ENCODE measurements at regions not wholly inside any gene's neighbourhood (a gene's known extent, or its start where the extent isn't known, plus 50 kb on each side); places are given as distances from the start of the nearest gene placed in this dataset.

GRCh38 chr10:4359003-4359402 is 467.0 kb upstream of the AKR1E2 start:
- TF ChIP-seq CTCF (IDR thresholded peaks at IDR 0.05; ENCODE audit: low read depth, low read length, poor library complexity, severe bottlenecking) (no peak), EZH2phosphoT487 (IDR thresholded peaks at IDR 0.05; ENCODE audit: borderline replicate concordance, low read length) (no peak)
- H3K4me2 ChIP-seq (ENCODE audit: low read length), result no peak overlapping the region

GRCh38 chr10:4357911-4358310 is 468.1 kb upstream of the AKR1E2 start:
- H3F3A ChIP-seq (ENCODE audit: control insufficient read depth, insufficient read depth), result no peaks in the 10 kb centered on the region
- H3K27me3 ChIP-seq (ENCODE audit: control insufficient read depth, low read length), result no peaks in the 10 kb centered on the region
- H3K36me3 ChIP-seq (ENCODE audit: control insufficient read depth, low read length), result no peaks in the 10 kb centered on the region
- H3K9me3 ChIP-seq (ENCODE audit: control insufficient read depth, insufficient read depth, low read length), result no peaks in the 10 kb centered on the region
- no peaks in the 10 kb centered on the region for H3K9me2 ChIP-seq (replicated peaks; ENCODE audit: control insufficient read depth, low read length)
- no peak overlapping the region for H3K27ac ChIP-seq (ENCODE audit: low read depth, low read length)
- no peaks in the 10 kb centered on the region for H3K4me1 ChIP-seq (ENCODE audit: control insufficient read depth, low read length)
- H3K79me2 ChIP-seq (ENCODE audit: control insufficient read depth, low read length), result no peaks in the 10 kb centered on the region
- TF ChIP-seq EZH2phosphoT487 (IDR thresholded peaks at IDR 0.05; ENCODE audit: borderline replicate concordance, low read length) (no peak), CTCF (IDR thresholded peaks at IDR 0.05; ENCODE audit: low read depth, low read length, poor library complexity, severe bottlenecking) (no peak)
- no peak overlapping the region for H3K4me2 ChIP-seq (ENCODE audit: low read length)
- H3K4me3 ChIP-seq (ENCODE audit: low read length), result no peak overlapping the region
- H4K20me1 ChIP-seq (ENCODE audit: control insufficient read depth, insufficient read depth, low read depth, low read length), result no peaks in the 10 kb centered on the region

More at GRCh38 chr10:4359003-4359402, 467.0 kb upstream of the AKR1E2 start:
- H3K4me1 ChIP-seq (ENCODE audit: control insufficient read depth, low read length), result no peaks in the 10 kb centered on the region
- no peak overlapping the region for H3K4me3 ChIP-seq (ENCODE audit: low read length)
- no peaks in the 10 kb centered on the region for H3K9me3 ChIP-seq (ENCODE audit: control insufficient read depth, insufficient read depth, low read length)
- H3K79me2 ChIP-seq (ENCODE audit: control insufficient read depth, low read length), result no peaks in the 10 kb centered on the region
- no peaks in the 10 kb centered on the region for H3K9me2 ChIP-seq (replicated peaks; ENCODE audit: control insufficient read depth, low read length)
- no peaks in the 10 kb centered on the region for H3F3A ChIP-seq (ENCODE audit: control insufficient read depth, insufficient read depth)
- H3K27ac ChIP-seq (ENCODE audit: low read depth, low read length), result no peak overlapping the region
- H3K36me3 ChIP-seq (ENCODE audit: control insufficient read depth, low read length), result no peaks in the 10 kb centered on the region
- no peaks in the 10 kb centered on the region for H3K27me3 ChIP-seq (ENCODE audit: control insufficient read depth, low read length)
- H4K20me1 ChIP-seq (ENCODE audit: control insufficient read depth, insufficient read depth, low read depth, low read length), result no peaks in the 10 kb centered on the region

- H3K36me3 ChIP-seq (ENCODE audit: control insufficient read depth, low read length), result no peaks in the 10 kb centered on the region
- no peaks in the 10 kb centered on the region for H3K9me3 ChIP-seq (ENCODE audit: control insufficient read depth, insufficient read depth, low read length)
- no peaks in the 10 kb centered on the region for H3K79me2 ChIP-seq (ENCODE audit: control insufficient read depth, low read length)
- no peaks in the 10 kb centered on the region for H4K20me1 ChIP-seq (ENCODE audit: control insufficient read depth, insufficient read depth, low read depth, low read length)
- no peak overlapping the region for H3K4me2 ChIP-seq (ENCODE audit: low read length)
- H3K4me1 ChIP-seq (ENCODE audit: control insufficient read depth, low read length), result no peaks in the 10 kb centered on the region
- H3K27ac ChIP-seq (ENCODE audit: low read depth, low read length), result no peak overlapping the region
- H3K27me3 ChIP-seq (ENCODE audit: control insufficient read depth, low read length), result no peaks in the 10 kb centered on the region
- H3F3A ChIP-seq (ENCODE audit: control insufficient read depth, insufficient read depth), result no peaks in the 10 kb centered on the region
- no peak overlapping the region for H3K4me3 ChIP-seq (ENCODE audit: low read length)
- H3K9me2 ChIP-seq (replicated peaks; ENCODE audit: control insufficient read depth, low read length), result no peaks in the 10 kb centered on the region
- TF ChIP-seq EZH2phosphoT487 (IDR thresholded peaks at IDR 0.05; ENCODE audit: borderline replicate concordance, low read length) (no peak), CTCF (IDR thresholded peaks at IDR 0.05; ENCODE audit: low read depth, low read length, poor library complexity, severe bottlenecking) (no peak)
Measured at GRCh38 chr10:4355350-4355749, 470.7 kb upstream of the AKR1E2 start.
